ENCODE measurements at regions not wholly inside any gene's neighbourhood (a gene's known extent, or its start where the extent isn't known, plus 50 kb on each side); places are given as distances from the start of the nearest gene placed in this dataset.

DNA sequence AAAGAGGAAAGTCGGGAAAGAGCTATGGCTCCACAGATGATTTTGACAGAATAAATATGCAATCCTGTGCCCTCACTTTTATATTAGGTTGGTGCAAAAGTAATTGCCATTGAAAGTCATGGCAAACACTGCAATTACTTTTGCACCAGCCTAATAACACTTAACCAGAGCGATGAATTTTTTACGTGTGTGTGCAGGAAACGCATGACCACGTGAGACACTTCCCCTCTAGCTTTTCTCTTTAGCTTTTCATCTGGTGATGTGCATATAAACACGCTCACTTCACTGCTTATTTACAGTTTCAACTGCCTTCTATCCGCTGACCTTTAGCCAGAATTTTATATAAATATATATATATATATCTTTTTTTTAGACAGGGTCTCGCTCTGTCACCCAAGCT, 216.3 kb upstream of the PSMD7 start:
- Histone ChIP-seq H3K9me3 (ENCODE audit: insufficient read depth, low read length) (peaks cover 5% of the 10 kb centered on the region; the same call in 1 of the 2 replicates), H4K20me1 (ENCODE audit: insufficient read depth, low read length) (no peaks in the 10 kb centered on the region), H3K27me3 (ENCODE audit: low read depth, low read length) (peaks cover 21% of the 10 kb centered on the region; the same call in 1 of the 2 replicates), H3K79me2 (ENCODE audit: low read length) (no peaks in the 10 kb centered on the region), H3K9ac (ENCODE audit: low read length) (no peak overlapping the region), H3K36me3 (replicated peaks; ENCODE audit: low read depth, low read length) (no peaks in the 10 kb centered on the region), H3K4me3 (ENCODE audit: low read length) (no peak overlapping the region), H2AFZ (ENCODE audit: low read depth, low read length) (no peak overlapping the region), H3K4me1 (ENCODE audit: low read length) (peaks cover 32% of the 10 kb centered on the region), H3K27ac (ENCODE audit: low read length) (no peak overlapping the region), H3K4me2 (ENCODE audit: low read length) (no peak overlapping the region)
- TF ChIP-seq EZH2phosphoT487 (IDR thresholded peaks at IDR 0.05; ENCODE audit: low read depth) = no peak
- TF ChIP-seq, protein P1, sequence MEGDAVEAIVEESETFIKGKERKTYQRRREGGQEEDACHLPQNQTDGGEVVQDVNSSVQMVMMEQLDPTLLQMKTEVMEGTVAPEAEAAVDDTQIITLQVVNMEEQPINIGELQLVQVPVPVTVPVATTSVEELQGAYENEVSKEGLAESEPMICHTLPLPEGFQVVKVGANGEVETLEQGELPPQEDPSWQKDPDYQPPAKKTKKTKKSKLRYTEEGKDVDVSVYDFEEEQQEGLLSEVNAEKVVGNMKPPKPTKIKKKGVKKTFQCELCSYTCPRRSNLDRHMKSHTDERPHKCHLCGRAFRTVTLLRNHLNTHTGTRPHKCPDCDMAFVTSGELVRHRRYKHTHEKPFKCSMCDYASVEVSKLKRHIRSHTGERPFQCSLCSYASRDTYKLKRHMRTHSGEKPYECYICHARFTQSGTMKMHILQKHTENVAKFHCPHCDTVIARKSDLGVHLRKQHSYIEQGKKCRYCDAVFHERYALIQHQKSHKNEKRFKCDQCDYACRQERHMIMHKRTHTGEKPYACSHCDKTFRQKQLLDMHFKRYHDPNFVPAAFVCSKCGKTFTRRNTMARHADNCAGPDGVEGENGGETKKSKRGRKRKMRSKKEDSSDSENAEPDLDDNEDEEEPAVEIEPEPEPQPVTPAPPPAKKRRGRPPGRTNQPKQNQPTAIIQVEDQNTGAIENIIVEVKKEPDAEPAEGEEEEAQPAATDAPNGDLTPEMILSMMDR (IDR thresholded peaks at IDR 0.05; ENCODE audit: low read depth, low read length) = no peak

DNA sequence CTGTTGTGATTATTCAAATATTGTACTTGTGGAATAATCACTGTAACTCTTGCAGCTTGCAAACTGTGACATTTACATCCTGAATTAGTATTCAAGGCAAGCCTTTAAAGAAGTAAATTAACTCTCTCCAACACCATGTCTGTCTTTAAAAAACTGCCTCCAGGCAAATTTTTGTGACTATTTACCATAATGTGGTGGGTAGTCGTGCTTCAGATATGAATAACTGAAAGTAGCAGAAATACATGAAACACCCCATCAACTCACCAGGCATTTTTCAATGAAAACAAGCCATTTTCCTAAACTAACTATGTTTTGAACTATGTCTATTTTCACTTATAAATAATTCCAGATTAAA, 217.4 kb upstream of the PSMD7 start:
- Histone ChIP-seq H3K4me2 (ENCODE audit: low read length) (peak overlapping the region; percentile 62), H3K9ac (ENCODE audit: low read length) (no peak overlapping the region), H3K4me1 (ENCODE audit: low read length) (peaks cover 32% of the 10 kb centered on the region), H4K20me1 (ENCODE audit: insufficient read depth, low read length) (no peaks in the 10 kb centered on the region), H3K9me3 (ENCODE audit: insufficient read depth, low read length) (peaks cover 10% of the 10 kb centered on the region; the same call in 1 of the 2 replicates), H2AFZ (ENCODE audit: low read depth, low read length) (no peak overlapping the region), H3K36me3 (replicated peaks; ENCODE audit: low read depth, low read length) (no peaks in the 10 kb centered on the region), H3K79me2 (ENCODE audit: low read length) (no peaks in the 10 kb centered on the region), H3K27me3 (ENCODE audit: low read depth, low read length) (peaks cover 17% of the 10 kb centered on the region; the same call in 1 of the 2 replicates), H3K4me3 (ENCODE audit: low read length) (peak overlapping the region; percentile 45), H3K27ac (ENCODE audit: low read length) (peak overlapping the region; percentile 62)
- TF ChIP-seq, protein P1 (IDR thresholded peaks at IDR 0.05; ENCODE audit: low read depth, low read length) = no peak
- TF ChIP-seq EZH2phosphoT487 (IDR thresholded peaks at IDR 0.05; ENCODE audit: low read depth) = no peak

DNA sequence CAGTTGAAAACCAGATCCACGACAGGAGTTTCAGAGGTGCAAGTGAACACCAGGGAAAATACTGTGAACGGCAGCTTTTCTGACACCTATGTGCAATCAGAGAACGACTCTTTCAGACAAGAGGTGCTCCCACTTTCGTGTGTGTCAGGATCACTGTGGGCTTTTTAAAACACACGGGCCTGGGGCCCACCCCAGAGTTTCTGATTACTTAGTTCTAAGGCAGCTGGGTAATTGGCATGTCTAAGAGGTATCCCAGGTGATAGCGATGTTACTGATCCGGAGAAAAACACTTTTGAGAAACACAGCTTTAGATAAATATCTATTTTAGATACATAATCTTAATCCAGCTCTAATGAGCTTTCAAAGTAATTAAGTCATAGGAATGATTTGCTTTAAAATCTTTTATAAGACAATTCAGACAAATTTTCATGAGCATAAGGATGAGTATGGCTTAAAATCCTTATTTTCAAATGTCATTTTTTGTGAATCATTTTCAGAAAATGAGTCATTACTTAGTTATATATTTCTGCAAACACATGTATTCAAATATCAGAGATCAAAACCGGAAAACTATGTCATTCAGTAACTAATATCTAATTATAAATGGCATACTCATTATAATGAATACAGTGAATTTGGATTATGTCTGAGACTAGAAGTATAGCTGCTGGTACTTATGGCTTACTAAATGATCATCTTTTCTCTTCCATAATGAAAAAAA, 217.9 kb upstream of the PSMD7 start:
- Histone ChIP-seq H3K79me2 (ENCODE audit: low read length) (no peaks in the 10 kb centered on the region), H3K9me3 (ENCODE audit: insufficient read depth, low read length) (peaks cover 10% of the 10 kb centered on the region; the same call in 1 of the 2 replicates), H3K36me3 (replicated peaks; ENCODE audit: low read depth, low read length) (no peaks in the 10 kb centered on the region), H3K4me2 (ENCODE audit: low read length) (peak overlapping the region; percentile 62), H4K20me1 (ENCODE audit: insufficient read depth, low read length) (no peaks in the 10 kb centered on the region), H2AFZ (ENCODE audit: low read depth, low read length) (no peak overlapping the region), H3K4me1 (ENCODE audit: low read length) (peaks cover 32% of the 10 kb centered on the region), H3K27ac (ENCODE audit: low read length) (peak overlapping the region; percentile 62), H3K4me3 (ENCODE audit: low read length) (peak overlapping the region; percentile 45), H3K9ac (ENCODE audit: low read length) (no peak overlapping the region), H3K27me3 (ENCODE audit: low read depth, low read length) (peaks cover 17% of the 10 kb centered on the region; the same call in 1 of the 2 replicates)
- TF ChIP-seq EZH2phosphoT487 (IDR thresholded peaks at IDR 0.05; ENCODE audit: low read depth) = no peak
- TF ChIP-seq, protein P1 (IDR thresholded peaks at IDR 0.05; ENCODE audit: low read depth, low read length) = no peak

DNA sequence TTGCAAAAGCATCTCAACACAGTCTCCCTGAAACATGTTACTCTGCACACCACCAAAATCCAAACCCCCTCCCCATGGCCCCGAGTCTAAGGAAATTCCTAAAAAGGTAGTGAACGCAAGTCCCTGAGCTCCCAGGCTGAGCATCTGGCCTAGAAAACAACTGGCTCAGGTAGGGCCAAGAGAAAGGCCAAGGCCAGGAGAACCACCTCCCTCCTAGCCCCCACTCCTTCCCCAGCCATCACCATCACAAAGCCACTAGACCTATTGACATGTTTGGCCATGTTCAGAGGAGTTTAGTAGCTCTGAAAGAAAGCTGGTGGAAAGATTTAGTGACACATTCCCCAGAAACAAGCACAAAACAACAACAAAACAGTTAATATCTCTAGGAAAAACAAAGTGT, 220.0 kb upstream of the PSMD7 start:
- no peaks in the 10 kb centered on the region for H4K20me1 ChIP-seq (ENCODE audit: insufficient read depth, low read length)
- H3K4me1 ChIP-seq (ENCODE audit: low read length) = peaks cover 31% of the 10 kb centered on the region
- TF ChIP-seq, protein P1 (IDR thresholded peaks at IDR 0.05; ENCODE audit: low read depth, low read length) = no peak
- no peak for TF ChIP-seq EZH2phosphoT487 (IDR thresholded peaks at IDR 0.05; ENCODE audit: low read depth)
- H3K9me3 ChIP-seq (ENCODE audit: insufficient read depth, low read length) = peaks cover 10% of the 10 kb centered on the region; the same call in 1 of the 2 replicates
- H3K36me3 ChIP-seq (replicated peaks; ENCODE audit: low read depth, low read length) = no peaks in the 10 kb centered on the region
- H3K4me2 ChIP-seq (ENCODE audit: low read length) = no peak overlapping the region
- peaks cover 25% of the 10 kb centered on the region; the same call in 1 of the 2 replicates for H3K27me3 ChIP-seq (ENCODE audit: low read depth, low read length)
- H3K4me3 ChIP-seq (ENCODE audit: low read length) = no peak overlapping the region
- no peak overlapping the region for H3K27ac ChIP-seq (ENCODE audit: low read length)
- no peak overlapping the region for H3K9ac ChIP-seq (ENCODE audit: low read length)
- no peaks in the 10 kb centered on the region for H3K79me2 ChIP-seq (ENCODE audit: low read length)
- H2AFZ ChIP-seq (ENCODE audit: low read depth, low read length) = no peak overlapping the region
